GM23338 (cell line): ENCODE measurements at regions not wholly inside any gene's neighbourhood (a gene's known extent, or its start where the extent isn't known, plus 50 kb on each side); places are given as distances from the start of the nearest gene placed in this dataset.

Source experiments
- ATAC-seq: fragments of 200-7000 bp; cut with Tn5 transposase; 3 replicates; pipeline ENCODE4 v1.9.1; 2020
- DNase-seq: peaks from one replicate; pipeline ENCODE4 v3.0.0-alpha.2; 2015; ENCODE audit warnings: low spot score
- H2AFZ ChIP-seq: fragments of 200-600 bp; sonication (generic); 2 replicates; pipeline ENCODE4 v1.8.0; 2016; ENCODE audit warnings: antibody characterized with exemption, mild to moderate bottlenecking, moderate library complexity
- H3F3A ChIP-seq: fragments of 200-600 bp; sonication (generic); replicated peaks from 2 replicates; pipeline ENCODE4 v1.8.0; 2017; ENCODE audit warnings: antibody characterized with exemption, mixed run types, low read depth
- H3K27ac ChIP-seq: fragments of 200-600 bp; sonication (generic); 2 replicates; pipeline ENCODE4 v1.6.1; 2016; ENCODE audit warnings: low read depth
- H3K27me3 ChIP-seq: fragments of 200-600 bp; sonication (generic); 2 replicates; pipeline ENCODE4 v1.8.0; 2016; ENCODE audit warnings: mild to moderate bottlenecking, mixed run types, moderate library complexity; ENCODE audit not compliant: insufficient read depth
- H3K36me3 ChIP-seq: fragments of 200-600 bp; sonication (generic); 2 replicates; pipeline ENCODE4 v1.8.0; 2016; ENCODE audit warnings: mild to moderate bottlenecking; ENCODE audit not compliant: insufficient read depth
- H3K4me1 ChIP-seq: fragments of 200-600 bp; sonication (generic); 2 replicates; pipeline ENCODE4 v1.8.0; 2016; ENCODE audit warnings: mild to moderate bottlenecking, moderate library complexity; ENCODE audit not compliant: insufficient read depth
- H3K4me2 ChIP-seq: fragments of 200-600 bp; sonication (generic); 2 replicates; pipeline ENCODE4 v1.7.1; 2017; ENCODE audit warnings: mixed run types
- H3K4me3 ChIP-seq: fragments of 200-600 bp; sonication (generic); 2 replicates; pipeline ENCODE4 v1.6.1; 2016; ENCODE audit warnings: mixed run types
- H3K79me2 ChIP-seq: fragments of 200-600 bp; sonication (generic); replicated peaks from 2 replicates; pipeline ENCODE4 v1.8.0; 2017; ENCODE audit warnings: mild to moderate bottlenecking; ENCODE audit not compliant: insufficient read depth
- H3K9me2 ChIP-seq: fragments of 200-600 bp; sonication (generic); 2 replicates; pipeline ENCODE4 v1.8.0; 2017; ENCODE audit not compliant: insufficient read depth
- H4K20me1 ChIP-seq: fragments of 200-600 bp; sonication (generic); replicated peaks from 2 replicates; pipeline ENCODE4 v1.8.0; 2017; ENCODE audit warnings: mild to moderate bottlenecking; ENCODE audit not compliant: insufficient read depth
- H3K27ac Mint-ChIP-seq: 2 replicates; pipeline ENCODE4 v1.8.0; 2020; ENCODE audit warnings: inconsistent platforms, mild to moderate bottlenecking, moderate library complexity, mixed read lengths
- H3K27me3 Mint-ChIP-seq: 3 replicates; pipeline ENCODE4 v1.8.0; 2022; ENCODE audit warnings: low read depth, mild to moderate bottlenecking, moderate library complexity, mixed read lengths, inconsistent platforms; ENCODE audit not compliant: insufficient read depth, poor library complexity
- H3K36me3 Mint-ChIP-seq: 3 replicates; pipeline ENCODE4 v1.8.0; 2021; ENCODE audit warnings: low read depth, mild to moderate bottlenecking, inconsistent platforms, moderate library complexity, mixed read lengths
- H3K4me1 Mint-ChIP-seq: 3 replicates; pipeline ENCODE4 v1.8.0; 2020; ENCODE audit warnings: mild to moderate bottlenecking, inconsistent platforms, mixed read lengths
- H3K4me3 Mint-ChIP-seq: 3 replicates; pipeline ENCODE4 v1.8.0; 2021; ENCODE audit warnings: moderate library complexity, mild to moderate bottlenecking, inconsistent platforms, mixed read lengths
- H3K9me3 Mint-ChIP-seq: 3 replicates; pipeline ENCODE4 v1.8.0; 2020; ENCODE audit warnings: moderate library complexity, mild to moderate bottlenecking, inconsistent platforms, mixed read lengths
- CREB1 ChIP-seq: fragments of 250-450 bp; sonication (Bioruptor Pico); IDR thresholded peaks from 2 replicates; pipeline ENCODE4 v1.5.0; 2020; ENCODE audit warnings: low read depth, mild to moderate bottlenecking, moderate library complexity
- ETS1 ChIP-seq: IDR thresholded peaks from 2 replicates; pipeline ENCODE4 v1.6.1; 2016; ENCODE audit warnings: antibody characterized with exemption
- EZH2phosphoT487 ChIP-seq: fragments of 200-600 bp; sonication (generic); IDR thresholded peaks from one replicate; pipeline ENCODE4 v1.8.1; 2018; ENCODE audit warnings: antibody characterized with exemption; ENCODE audit not compliant: unreplicated experiment
- JUNB ChIP-seq: IDR thresholded peaks from one replicate; pipeline ENCODE4 v1.6.1; 2016; ENCODE audit warnings: antibody characterized with exemption; ENCODE audit not compliant: unreplicated experiment
- NANOG ChIP-seq: IDR thresholded peaks from 2 replicates; pipeline ENCODE4 v1.6.1; 2016; ENCODE audit warnings: antibody characterized with exemption, borderline replicate concordance
- POLR2AphosphoS5 ChIP-seq: IDR thresholded peaks from 2 replicates; pipeline ENCODE4 v1.6.1; 2016; ENCODE audit warnings: antibody characterized with exemption, low read depth
- STAT1 ChIP-seq: IDR thresholded peaks from one replicate; pipeline ENCODE4 v1.6.1; 2016; ENCODE audit warnings: antibody characterized with exemption; ENCODE audit not compliant: unreplicated experiment
- ZNF114 ChIP-seq: fragments of 250-450 bp; sonication (Bioruptor Pico); IDR thresholded peaks from 2 replicates; pipeline ENCODE4 v1.5.0; 2020; ENCODE audit warnings: mild to moderate bottlenecking, moderate library complexity
- ZNF331 ChIP-seq: fragments of 250-450 bp; sonication (Bioruptor Pico); IDR thresholded peaks from 2 replicates; pipeline ENCODE4 v1.5.0; 2020; ENCODE audit warnings: low read depth, mild to moderate bottlenecking, moderate library complexity
- ZNF462 ChIP-seq: fragments of 250-450 bp; sonication (Bioruptor Pico); IDR thresholded peaks from 2 replicates; pipeline ENCODE4 v1.5.0; 2020; ENCODE audit warnings: mild to moderate bottlenecking, moderate library complexity

- no peak overlapping the region for H3K4me3 Mint-ChIP-seq
- no peaks in the 10 kb centered on the region for H3K36me3 ChIP-seq
- no peaks in the 10 kb centered on the region for H3K79me2 ChIP-seq
- no peaks in the 10 kb centered on the region for H3K4me1 Mint-ChIP-seq
- 0 out of 2 replicates have a peak, but pooled peaks cover 4% of the 10 kb centered on the region for H3K9me2 ChIP-seq
- no peaks in the 10 kb centered on the region for H3K4me1 ChIP-seq
- no peak overlapping the region for H2AFZ ChIP-seq
- no peak for TF ChIP-seq POLR2AphosphoS5
- TF ChIP-seq EZH2phosphoT487, result no peak
- TF ChIP-seq ZNF114 (CRISPR knock-in tag), result no peak
- no peak for TF ChIP-seq ZNF462 (CRISPR knock-in tag)
- TF ChIP-seq JUNB, result no peak
- no peak for TF ChIP-seq STAT1
- DNase-seq (no peak), ATAC-seq (no peak)
- no peaks in the 10 kb centered on the region for H3K9me3 Mint-ChIP-seq
- no peak overlapping the region for H3K4me3 ChIP-seq
- no peak overlapping the region for H3K4me2 ChIP-seq
- no peaks in the 10 kb centered on the region for H3K27me3 ChIP-seq
- H3F3A ChIP-seq, result no peaks in the 10 kb centered on the region
- H3K27me3 Mint-ChIP-seq, result no peaks in the 10 kb centered on the region
- H4K20me1 ChIP-seq, result no peaks in the 10 kb centered on the region
- H3K36me3 Mint-ChIP-seq, result no peaks in the 10 kb centered on the region
- no peak overlapping the region for H3K27ac Mint-ChIP-seq
- H3K27ac ChIP-seq, result no peak overlapping the region
These were observed 438.0 kb upstream of the CDH20 start for GRCh38 chr18:60895181-60895580.

- Mint-ChIP-seq H3K4me1 (no peaks in the 10 kb centered on the region), H3K27me3 (no peaks in the 10 kb centered on the region), H3K27ac (no peak overlapping the region), H3K36me3 (no peaks in the 10 kb centered on the region), H3K9me3 (no peaks in the 10 kb centered on the region), H3K4me3 (no peak overlapping the region)
- no peaks in the 10 kb centered on the region for H3F3A ChIP-seq
- H3K4me3 ChIP-seq, result no peak overlapping the region
- DNase-seq (no peak), ATAC-seq (no peak)
- H3K9me2 ChIP-seq, result no peaks in the 10 kb centered on the region
- H3K4me1 ChIP-seq, result no peaks in the 10 kb centered on the region
- H3K36me3 ChIP-seq, result no peaks in the 10 kb centered on the region
- no peaks in the 10 kb centered on the region for H3K79me2 ChIP-seq
- H2AFZ ChIP-seq, result 0 out of 2 replicates have a peak overlapping the region, but pooled peaks have one; percentile 33
- no peaks in the 10 kb centered on the region for H4K20me1 ChIP-seq
- no peak overlapping the region for H3K27ac ChIP-seq
- H3K4me2 ChIP-seq, result no peak overlapping the region
- no peaks in the 10 kb centered on the region for H3K27me3 ChIP-seq
- TF ChIP-seq EZH2phosphoT487 (no peak), ZNF114 (CRISPR knock-in tag) (no peak), NANOG (no peak), ETS1 (no peak), STAT1 (no peak), ZNF331 (CRISPR knock-in tag) (no peak), CREB1 (CRISPR knock-in tag) (no peak)
These were observed 435.1 kb upstream of the CDH20 start for GRCh38 chr18:60898111-60898510.
